RWPE2 (cell line): ENCODE measurements at regions not wholly inside any gene's neighbourhood (a gene's known extent, or its start where the extent isn't known, plus 50 kb on each side); places are given as distances from the start of the nearest gene placed in this dataset.

Experiments
- ATAC-seq: fragments of 200-7000 bp; cut with Tn5 transposase; 3 replicates; pipeline ENCODE4 v1.9.1; 2021; ENCODE audit warnings: low read depth
- DNase-seq: peaks from one replicate; pipeline ENCODE4 v3.0.0-alpha.2; 2020; ENCODE audit warnings: low spot score
- H3K27ac ChIP-seq: fragments of 450-650 bp; 2 replicates; pipeline ENCODE4 v1.5.1; 2017; ENCODE audit warnings: mild to moderate bottlenecking; ENCODE audit not compliant: poor library complexity, severe bottlenecking
- H3K27me3 ChIP-seq: fragments of 250-450 bp; sonication (Bioruptor Pico); 2 replicates; pipeline ENCODE4 v1.5.1; 2021; ENCODE audit warnings: mild to moderate bottlenecking, moderate library complexity; ENCODE audit not compliant: insufficient read depth, poor library complexity, severe bottlenecking
- H3K36me3 ChIP-seq: fragments of 250-450 bp; sonication (Bioruptor Pico); 2 replicates; pipeline ENCODE4 v1.5.1; 2020; ENCODE audit warnings: low read depth, mild to moderate bottlenecking, moderate library complexity
- H3K4me1 ChIP-seq: fragments of 250-450 bp; sonication (Bioruptor Pico); 2 replicates; pipeline ENCODE4 v1.5.1; 2021; ENCODE audit warnings: mild to moderate bottlenecking, moderate library complexity; ENCODE audit not compliant: insufficient read depth, poor library complexity, severe bottlenecking
- H3K4me3 ChIP-seq: fragments of 250-450 bp; sonication (Bioruptor Pico); 2 replicates; pipeline ENCODE4 v1.5.1; 2021; ENCODE audit warnings: mild to moderate bottlenecking, moderate library complexity; ENCODE audit not compliant: severe bottlenecking
- H3K9me3 ChIP-seq: fragments of 250-450 bp; sonication (Bioruptor Pico); 2 replicates; pipeline ENCODE4 v1.5.1; 2021; ENCODE audit warnings: mild to moderate bottlenecking, moderate library complexity; ENCODE audit not compliant: severe bottlenecking
- TF ChIP-seq, protein P1 (sequence below): fragments of 450-650 bp; IDR thresholded peaks from one replicate; pipeline ENCODE4 v1.5.1; 2017; ENCODE audit warnings: mild to moderate bottlenecking, moderate library complexity; ENCODE audit not compliant: poor library complexity, severe bottlenecking

- Histone ChIP-seq H3K4me3 (no peak overlapping the region), H3K9me3 (no peaks in the 10 kb centered on the region), H3K36me3 (no peaks in the 10 kb centered on the region), H3K27ac (no peak overlapping the region), H3K27me3 (no peaks in the 10 kb centered on the region), H3K4me1 (no peaks in the 10 kb centered on the region)
- TF ChIP-seq, protein P1, sequence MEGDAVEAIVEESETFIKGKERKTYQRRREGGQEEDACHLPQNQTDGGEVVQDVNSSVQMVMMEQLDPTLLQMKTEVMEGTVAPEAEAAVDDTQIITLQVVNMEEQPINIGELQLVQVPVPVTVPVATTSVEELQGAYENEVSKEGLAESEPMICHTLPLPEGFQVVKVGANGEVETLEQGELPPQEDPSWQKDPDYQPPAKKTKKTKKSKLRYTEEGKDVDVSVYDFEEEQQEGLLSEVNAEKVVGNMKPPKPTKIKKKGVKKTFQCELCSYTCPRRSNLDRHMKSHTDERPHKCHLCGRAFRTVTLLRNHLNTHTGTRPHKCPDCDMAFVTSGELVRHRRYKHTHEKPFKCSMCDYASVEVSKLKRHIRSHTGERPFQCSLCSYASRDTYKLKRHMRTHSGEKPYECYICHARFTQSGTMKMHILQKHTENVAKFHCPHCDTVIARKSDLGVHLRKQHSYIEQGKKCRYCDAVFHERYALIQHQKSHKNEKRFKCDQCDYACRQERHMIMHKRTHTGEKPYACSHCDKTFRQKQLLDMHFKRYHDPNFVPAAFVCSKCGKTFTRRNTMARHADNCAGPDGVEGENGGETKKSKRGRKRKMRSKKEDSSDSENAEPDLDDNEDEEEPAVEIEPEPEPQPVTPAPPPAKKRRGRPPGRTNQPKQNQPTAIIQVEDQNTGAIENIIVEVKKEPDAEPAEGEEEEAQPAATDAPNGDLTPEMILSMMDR, result no peak
- ATAC-seq, result no peak
- no peak for DNase-seq
These were observed 572.3 kb downstream of the PCDH11X start for GRCh38 chrX:92351511-92351910.
